ENCODE measurements at regions not wholly inside any gene's neighbourhood (a gene's known extent, or its start where the extent isn't known, plus 50 kb on each side); places are given as distances from the start of the nearest gene placed in this dataset.

- Histone ChIP-seq H3K4me1 (peaks cover 0 to 13% (median 0%) of the 10 kb centered on the region in 4 donors), H3K36me3 (no peaks in the 10 kb centered on the region), H3K9me3 (no peaks in the 10 kb centered on the region), H3K27me3 (no peaks in the 10 kb centered on the region), H3K27ac (peak overlapping the region in 2 of 3 donors; percentile 33 to 63), H3K4me3 (no peak overlapping the region)
- DNase-seq = no peak
- no peak for ATAC-seq
- WGBS (ENCODE audit: insufficient coverage, low coverage, low lambda C conversion rate, missing lambda C conversion rate) = 87% methylated on average over 4 of the region's 7 CpGs
- TF ChIP-seq CTCF (IDR thresholded peaks at IDR 0.05) (no peak), POLR2A (IDR thresholded peaks at IDR 0.05) (peak; percentile 27)
- intact Hi-C loops (cut with DNase I) = no loop called here
Measured at GRCh38 chr20:50439539-50440453, 70.4 kb upstream of the PTPN1 start.

GRCh38 chr20:50442512-50442911 is 67.7 kb upstream of the PTPN1 start:
- no peak for ATAC-seq
- WGBS (ENCODE audit: insufficient coverage, low coverage, low lambda C conversion rate, missing lambda C conversion rate) = 69% methylated on average over 4 of the region's 4 CpGs
- H3K36me3 ChIP-seq = no peaks in the 10 kb centered on the region
- TF ChIP-seq POLR2A (IDR thresholded peaks at IDR 0.05) (no peak), CTCF (IDR thresholded peaks at IDR 0.05) (no peak)
- H3K27ac ChIP-seq = no peak overlapping the region
- H3K27me3 ChIP-seq = no peaks in the 10 kb centered on the region
- no peak overlapping the region for H3K4me3 ChIP-seq
- H3K4me1 ChIP-seq = peaks cover 0 to 13% (median 0%) of the 10 kb centered on the region in 4 donors
- DNase-seq = no peak
- intact Hi-C loops (cut with DNase I) = no loop called here
- H3K9me3 ChIP-seq = no peaks in the 10 kb centered on the region

GRCh38 chr20:50445354-50446151 is 64.6 kb upstream of the PTPN1 start:
- DNase-seq = no peak

More at GRCh38 chr20:50445354-50446151, 64.6 kb upstream of the PTPN1 start:
- Histone ChIP-seq H3K4me3 (no peak overlapping the region), H3K9me3 (no peaks in the 10 kb centered on the region), H3K36me3 (no peaks in the 10 kb centered on the region), H3K27me3 (no peaks in the 10 kb centered on the region), H3K4me1 (peaks cover 0 to 7% (median 1%) of the 10 kb centered on the region in 4 donors), H3K27ac (no peak overlapping the region)
- TF ChIP-seq POLR2A (IDR thresholded peaks at IDR 0.05) = no peak
- TF ChIP-seq CTCF (IDR thresholded peaks at IDR 0.05) = no peak
- intact Hi-C loops (cut with DNase I) = no loop called here
- ATAC-seq = no peak
- WGBS (ENCODE audit: insufficient coverage, low coverage, low lambda C conversion rate, missing lambda C conversion rate) = 86% methylated on average over 8 of the region's 13 CpGs

All from right lobe of liver (tissue), 6 donors.